ENCODE measurements at regions not wholly inside any gene's neighbourhood (a gene's known extent, or its start where the extent isn't known, plus 50 kb on each side); places are given as distances from the start of the nearest gene placed in this dataset.

- TF ChIP-seq ZNF274 (IDR thresholded peaks at IDR 0.05; ENCODE audit: low read depth, low read length) = no peak
- TF ChIP-seq SUZ12 (IDR thresholded peaks at IDR 0.05; ENCODE audit: extremely low read depth, insufficient read depth, insufficient read length) = no peak
- TF ChIP-seq YY1 (IDR thresholded peaks at IDR 0.05; ENCODE audit: insufficient read depth, insufficient read length) = no peak
These were observed 131.3 kb downstream of the KCTD15 start for GRCh38 chr19:33927789-33928457.
